ENCODE measurements at regions not wholly inside any gene's neighbourhood (a gene's known extent, or its start where the extent isn't known, plus 50 kb on each side); places are given as distances from the start of the nearest gene placed in this dataset.

DNA sequence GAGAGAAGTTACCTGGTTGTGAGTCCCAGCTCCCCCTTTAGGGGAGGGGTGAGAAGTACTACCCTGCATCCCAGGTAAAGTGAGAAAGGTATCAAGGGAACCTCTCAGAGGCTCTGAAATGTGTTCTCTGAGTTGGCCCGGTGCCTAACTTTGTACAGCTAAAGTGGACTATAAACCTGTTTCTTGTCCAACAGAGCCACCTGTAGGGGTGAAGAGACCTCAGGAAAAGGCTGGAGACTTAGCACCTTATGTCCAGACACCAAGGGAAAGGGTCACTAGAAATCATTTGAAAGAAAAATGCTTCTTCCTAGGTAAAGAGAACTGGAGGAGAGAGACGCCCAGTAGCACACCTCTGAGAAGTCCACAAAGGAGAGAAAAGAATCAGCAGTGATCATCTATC is 108.3 kb upstream of the KIF2A start:
- no peak for ATAC-seq
- no peak overlapping the region for H3K4me3 ChIP-seq
- intact Hi-C loops (cut with DNase I) = no loop called here
- TF ChIP-seq, protein P1, sequence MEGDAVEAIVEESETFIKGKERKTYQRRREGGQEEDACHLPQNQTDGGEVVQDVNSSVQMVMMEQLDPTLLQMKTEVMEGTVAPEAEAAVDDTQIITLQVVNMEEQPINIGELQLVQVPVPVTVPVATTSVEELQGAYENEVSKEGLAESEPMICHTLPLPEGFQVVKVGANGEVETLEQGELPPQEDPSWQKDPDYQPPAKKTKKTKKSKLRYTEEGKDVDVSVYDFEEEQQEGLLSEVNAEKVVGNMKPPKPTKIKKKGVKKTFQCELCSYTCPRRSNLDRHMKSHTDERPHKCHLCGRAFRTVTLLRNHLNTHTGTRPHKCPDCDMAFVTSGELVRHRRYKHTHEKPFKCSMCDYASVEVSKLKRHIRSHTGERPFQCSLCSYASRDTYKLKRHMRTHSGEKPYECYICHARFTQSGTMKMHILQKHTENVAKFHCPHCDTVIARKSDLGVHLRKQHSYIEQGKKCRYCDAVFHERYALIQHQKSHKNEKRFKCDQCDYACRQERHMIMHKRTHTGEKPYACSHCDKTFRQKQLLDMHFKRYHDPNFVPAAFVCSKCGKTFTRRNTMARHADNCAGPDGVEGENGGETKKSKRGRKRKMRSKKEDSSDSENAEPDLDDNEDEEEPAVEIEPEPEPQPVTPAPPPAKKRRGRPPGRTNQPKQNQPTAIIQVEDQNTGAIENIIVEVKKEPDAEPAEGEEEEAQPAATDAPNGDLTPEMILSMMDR (IDR thresholded peaks at IDR 0.05) = no peak
- 84 to 85% methylated on average over 2 of the region's 2 CpGs for WGBS, 2 donors
- H3K36me3 ChIP-seq = no peaks in the 10 kb centered on the region
- no peaks in the 10 kb centered on the region for H3K4me1 ChIP-seq
- peaks cover 0 to 9% (median 0%) of the 10 kb centered on the region in 11 donors for H3K9me3 ChIP-seq
- no peak for DNase-seq
- peaks cover 0 to 18% (median 0%) of the 10 kb centered on the region in 7 donors for H3K27me3 ChIP-seq
- H3K27ac ChIP-seq = no peak overlapping the region

GRCh38 chr5:62198421-62198820 is 107.6 kb upstream of the KIF2A start:
- no peaks in the 10 kb centered on the region for H3K36me3 ChIP-seq
- no peak overlapping the region for H3K4me3 ChIP-seq
- H3K4me1 ChIP-seq = no peaks in the 10 kb centered on the region
- ATAC-seq = no peak
- peaks cover 0 to 5% (median 0%) of the 10 kb centered on the region in 11 donors for H3K9me3 ChIP-seq
- intact Hi-C loops (cut with DNase I) = no loop called here
- TF ChIP-seq, protein P1 (IDR thresholded peaks at IDR 0.05) = no peak
- H3K27ac ChIP-seq = no peak overlapping the region
- 57 to 70% methylated on average over 2 of the region's 2 CpGs for WGBS, 2 donors
- no peak for DNase-seq
- peaks cover 0 to 24% (median 0%) of the 10 kb centered on the region in 7 donors for H3K27me3 ChIP-seq

GRCh38 chr5:62199792-62200716 is 106.0 kb upstream of the KIF2A start:
- peaks cover 0 to 2% (median 0%) of the 10 kb centered on the region in 11 donors for H3K9me3 ChIP-seq
- no peak overlapping the region for H3K4me3 ChIP-seq
- peaks cover 0 to 32% (median 0%) of the 10 kb centered on the region in 7 donors for H3K27me3 ChIP-seq
- DNase-seq (no peak), ATAC-seq (no peak)
- H3K4me1 ChIP-seq = no peaks in the 10 kb centered on the region
- intact Hi-C loops (cut with DNase I) = no loop called here
- no peaks in the 10 kb centered on the region for H3K36me3 ChIP-seq
- 58 to 75% methylated on average over 7 of the region's 7 CpGs for WGBS, 2 donors
- no peak overlapping the region for H3K27ac ChIP-seq
- TF ChIP-seq, protein P1 (IDR thresholded peaks at IDR 0.05) = no peak

GRCh38 chr5:62206150-62206829 is 99.7 kb upstream of the KIF2A start:
- Histone ChIP-seq H3K27ac (no peak overlapping the region), H3K4me3 (no peak overlapping the region), H3K4me1 (no peaks in the 10 kb centered on the region), H3K9me3 (no peaks in the 10 kb centered on the region), H3K36me3 (no peaks in the 10 kb centered on the region), H3K27me3 (peaks cover 0 to 26% (median 3%) of the 10 kb centered on the region in 7 donors)
- peak in 1 of 8 donors; percentile 53 for ATAC-seq
- TF ChIP-seq, protein P1 (IDR thresholded peaks at IDR 0.05) = no peak
- intact Hi-C loops (cut with DNase I) = no loop called here
- 40 to 41% methylated on average over 9 of the region's 9 CpGs for WGBS, 2 donors
- no peak for DNase-seq
